ENCODE measurements at regions not wholly inside any gene's neighbourhood (a gene's known extent, or its start where the extent isn't known, plus 50 kb on each side); places are given as distances from the start of the nearest gene placed in this dataset.

DNA sequence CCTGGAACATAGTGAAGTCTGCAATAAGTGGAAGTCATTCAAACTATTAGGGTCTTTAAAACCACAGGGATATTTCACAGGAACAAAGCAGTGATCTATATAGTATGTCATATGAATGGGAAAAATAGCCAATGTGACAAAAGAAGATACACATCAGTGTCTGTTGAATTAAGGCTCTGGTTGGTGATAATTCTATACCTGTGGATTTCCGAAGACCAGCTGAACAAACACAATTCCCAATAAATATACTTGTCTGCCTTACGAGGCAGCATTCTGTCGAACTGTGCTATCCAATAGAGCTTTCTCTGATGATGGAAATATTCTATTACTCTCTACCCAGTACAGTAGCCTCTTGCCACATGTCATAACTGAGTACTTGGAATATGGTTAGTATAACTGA lies 55.9 kb upstream of the CAV2 start:
- no peak for DNase-seq (ENCODE audit: low spot score in 2 of 2)
- Histone ChIP-seq H3K9me3 (no peaks in the 10 kb centered on the region), H3K27ac (no peak overlapping the region), H3K4me3 (no peak overlapping the region), H3K4me1 (no peaks in the 10 kb centered on the region), H3K27me3 (no peaks in the 10 kb centered on the region), H3K36me3 (no peaks in the 10 kb centered on the region)
- TF ChIP-seq POLR2AphosphoS5 (IDR thresholded peaks at IDR 0.05) (no peak), CTCF (IDR thresholded peaks at IDR 0.05) (no peak), POLR2A (IDR thresholded peaks at IDR 0.05) (no peak)
- intact Hi-C loops (cut with DNase I; ENCODE audit: low total_unique reads): no loop called here

GRCh38 chr7:116445447-116446211 lies 53.9 kb upstream of the CAV2 start:
- TF ChIP-seq POLR2AphosphoS5 (IDR thresholded peaks at IDR 0.05) (no peak), POLR2A (IDR thresholded peaks at IDR 0.05) (no peak), CTCF (IDR thresholded peaks at IDR 0.05) (no peak)
- intact Hi-C loops (cut with DNase I; ENCODE audit: low total_unique reads): no loop called here

DNA sequence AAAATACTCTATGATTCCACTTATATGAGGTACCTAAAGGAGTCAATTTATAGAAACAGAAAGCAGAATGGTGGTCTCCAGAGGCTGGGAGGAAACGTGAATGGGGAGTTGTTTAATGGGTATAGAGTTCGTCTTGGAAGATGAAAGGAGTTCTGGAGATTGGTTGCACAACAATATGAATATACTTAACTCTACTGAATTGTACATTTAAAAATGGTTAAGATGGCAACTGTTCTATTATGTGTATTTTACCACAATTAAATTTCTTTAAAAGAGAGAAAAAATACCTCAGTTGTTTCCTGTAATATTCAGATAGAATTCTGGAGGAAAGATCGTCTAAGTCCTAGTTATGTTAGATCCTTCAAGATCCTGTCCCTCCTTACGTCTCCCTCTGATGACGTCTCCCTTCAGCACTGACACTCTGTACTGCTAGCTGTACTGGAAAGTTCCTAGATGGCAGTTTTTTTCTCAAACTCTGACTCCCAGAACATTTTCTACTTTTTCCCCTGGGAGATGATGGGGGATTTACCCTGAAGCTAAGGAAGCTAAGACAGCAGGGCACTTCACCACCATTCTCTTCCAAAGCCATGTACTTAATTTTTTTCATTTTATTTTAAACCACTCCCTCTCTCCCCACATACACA lies 53.2 kb upstream of the CAV2 start:
- H3K4me3 ChIP-seq: no peak overlapping the region
- no peaks in the 10 kb centered on the region for H3K9me3 ChIP-seq
- H3K27ac ChIP-seq: no peak overlapping the region
- intact Hi-C loops (cut with DNase I; ENCODE audit: low total_unique reads): no loop called here
- DNase-seq (ENCODE audit: low spot score in 2 of 2): no peak
- H3K36me3 ChIP-seq: no peaks in the 10 kb centered on the region
- TF ChIP-seq CTCF (IDR thresholded peaks at IDR 0.05) (no peak), POLR2A (IDR thresholded peaks at IDR 0.05) (no peak), POLR2AphosphoS5 (IDR thresholded peaks at IDR 0.05) (no peak)
- H3K4me1 ChIP-seq: no peaks in the 10 kb centered on the region
- no peaks in the 10 kb centered on the region for H3K27me3 ChIP-seq

More at GRCh38 chr7:116445447-116446211, 53.9 kb upstream of the CAV2 start:
- DNase-seq (ENCODE audit: low spot score in 2 of 2): no peak
- no peaks in the 10 kb centered on the region for H3K4me1 ChIP-seq
- no peaks in the 10 kb centered on the region for H3K9me3 ChIP-seq
- no peaks in the 10 kb centered on the region for H3K27me3 ChIP-seq
- no peak overlapping the region for H3K4me3 ChIP-seq
- H3K27ac ChIP-seq: no peak overlapping the region
- no peaks in the 10 kb centered on the region for H3K36me3 ChIP-seq

GRCh38 chr7:116447436-116447835 lies 52.1 kb upstream of the CAV2 start:
- TF ChIP-seq POLR2A (IDR thresholded peaks at IDR 0.05) (no peak), CTCF (IDR thresholded peaks at IDR 0.05) (no peak), POLR2AphosphoS5 (IDR thresholded peaks at IDR 0.05) (no peak)
- Histone ChIP-seq H3K4me3 (no peak overlapping the region), H3K27ac (no peak overlapping the region), H3K36me3 (no peaks in the 10 kb centered on the region), H3K4me1 (no peaks in the 10 kb centered on the region), H3K27me3 (no peaks in the 10 kb centered on the region), H3K9me3 (no peaks in the 10 kb centered on the region)
- intact Hi-C loops (cut with DNase I; ENCODE audit: low total_unique reads): no loop called here
- DNase-seq (ENCODE audit: low spot score in 2 of 2): no peak
